Panc1 (cell line): ENCODE measurements at regions not wholly inside any gene's neighbourhood (a gene's known extent, or its start where the extent isn't known, plus 50 kb on each side); places are given as distances from the start of the nearest gene placed in this dataset.

Experiments used
- CTCF ChIP-seq: fragments of 450-650 bp; IDR thresholded peaks from 2 replicates; pipeline ENCODE4 v1.5.1; 2017; ENCODE audit warnings: mild to moderate bottlenecking
- POLR2AphosphoS5 ChIP-seq: IDR thresholded peaks from 2 replicates; pipeline ENCODE4 v1.6.1; 2012; ENCODE audit warnings: mild to moderate bottlenecking, low read depth, low read length, moderate library complexity

- TF ChIP-seq CTCF (no peak), POLR2AphosphoS5 (no peak)
Measured at GRCh38 chr16:14341324-14342225, 270.5 kb downstream of the MRTFB start.
